Glutamatergic neuron (in vitro differentiated cells): ENCODE measurements at regions not wholly inside any gene's neighbourhood (a gene's known extent, or its start where the extent isn't known, plus 50 kb on each side); places are given as distances from the start of the nearest gene placed in this dataset.

Source experiments
- DNase-seq: peaks from one replicate; pipeline ENCODE4 v3.0.0; 2022
- H3K27ac Mint-ChIP-seq: one replicate; pipeline ENCODE4 v1.8.0; 2020; ENCODE audit warnings: mild to moderate bottlenecking, mixed read lengths, inconsistent platforms; ENCODE audit not compliant: unreplicated experiment
- H3K27me3 Mint-ChIP-seq: one replicate; pipeline ENCODE4 v1.8.0; 2020; ENCODE audit warnings: mild to moderate bottlenecking, moderate library complexity, mixed read lengths, inconsistent platforms; ENCODE audit not compliant: unreplicated experiment
- H3K36me3 Mint-ChIP-seq: one replicate; pipeline ENCODE4 v1.8.0; 2020; ENCODE audit warnings: mild to moderate bottlenecking, mixed read lengths, inconsistent platforms; ENCODE audit not compliant: unreplicated experiment
- H3K4me1 Mint-ChIP-seq: one replicate; pipeline ENCODE4 v1.8.0; 2020; ENCODE audit warnings: mild to moderate bottlenecking, low read depth, mixed read lengths, inconsistent platforms; ENCODE audit not compliant: unreplicated experiment
- H3K4me3 Mint-ChIP-seq: one replicate; pipeline ENCODE4 v1.8.0; 2020; ENCODE audit warnings: mild to moderate bottlenecking, mixed read lengths, inconsistent platforms; ENCODE audit not compliant: unreplicated experiment
- H3K9me3 Mint-ChIP-seq: one replicate; pipeline ENCODE4 v1.8.0; 2020; ENCODE audit warnings: mild to moderate bottlenecking, moderate library complexity, mixed read lengths, inconsistent platforms; ENCODE audit not compliant: unreplicated experiment
- TF ChIP-seq, protein P1 (sequence below): fragments of 200-600 bp; sonication (generic); IDR thresholded peaks from one replicate; pipeline ENCODE4 v1.5.0; 2021; ENCODE audit not compliant: partially characterized antibody, unreplicated experiment

DNA sequence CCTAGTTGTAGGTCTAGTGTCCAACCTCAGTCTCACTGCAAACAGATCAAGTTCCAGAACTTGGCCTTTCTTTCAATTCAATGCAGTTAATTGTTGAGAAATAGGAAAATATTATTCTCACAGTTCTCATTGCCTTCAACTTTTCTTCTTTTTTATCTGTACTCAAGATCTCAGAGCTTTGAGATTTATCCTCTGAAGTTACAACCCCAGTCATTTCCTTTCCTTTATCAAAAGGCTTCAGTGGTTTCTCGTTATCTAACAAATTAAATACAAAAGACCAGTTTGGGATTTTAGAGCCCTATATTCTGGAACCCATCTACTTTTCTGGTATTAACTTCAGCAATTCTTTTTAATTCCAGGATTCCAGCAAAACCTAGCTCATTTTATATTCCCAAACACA, 130.2 kb downstream of the TMA16 start:
- TF ChIP-seq, protein P1, sequence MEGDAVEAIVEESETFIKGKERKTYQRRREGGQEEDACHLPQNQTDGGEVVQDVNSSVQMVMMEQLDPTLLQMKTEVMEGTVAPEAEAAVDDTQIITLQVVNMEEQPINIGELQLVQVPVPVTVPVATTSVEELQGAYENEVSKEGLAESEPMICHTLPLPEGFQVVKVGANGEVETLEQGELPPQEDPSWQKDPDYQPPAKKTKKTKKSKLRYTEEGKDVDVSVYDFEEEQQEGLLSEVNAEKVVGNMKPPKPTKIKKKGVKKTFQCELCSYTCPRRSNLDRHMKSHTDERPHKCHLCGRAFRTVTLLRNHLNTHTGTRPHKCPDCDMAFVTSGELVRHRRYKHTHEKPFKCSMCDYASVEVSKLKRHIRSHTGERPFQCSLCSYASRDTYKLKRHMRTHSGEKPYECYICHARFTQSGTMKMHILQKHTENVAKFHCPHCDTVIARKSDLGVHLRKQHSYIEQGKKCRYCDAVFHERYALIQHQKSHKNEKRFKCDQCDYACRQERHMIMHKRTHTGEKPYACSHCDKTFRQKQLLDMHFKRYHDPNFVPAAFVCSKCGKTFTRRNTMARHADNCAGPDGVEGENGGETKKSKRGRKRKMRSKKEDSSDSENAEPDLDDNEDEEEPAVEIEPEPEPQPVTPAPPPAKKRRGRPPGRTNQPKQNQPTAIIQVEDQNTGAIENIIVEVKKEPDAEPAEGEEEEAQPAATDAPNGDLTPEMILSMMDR, result no peak
- DNase-seq, result no peak
- Mint-ChIP-seq H3K27me3 (no peaks in the 10 kb centered on the region), H3K4me3 (no peak overlapping the region), H3K36me3 (no peaks in the 10 kb centered on the region), H3K4me1 (no peaks in the 10 kb centered on the region), H3K9me3 (no peaks in the 10 kb centered on the region), H3K27ac (no peak overlapping the region)

DNA sequence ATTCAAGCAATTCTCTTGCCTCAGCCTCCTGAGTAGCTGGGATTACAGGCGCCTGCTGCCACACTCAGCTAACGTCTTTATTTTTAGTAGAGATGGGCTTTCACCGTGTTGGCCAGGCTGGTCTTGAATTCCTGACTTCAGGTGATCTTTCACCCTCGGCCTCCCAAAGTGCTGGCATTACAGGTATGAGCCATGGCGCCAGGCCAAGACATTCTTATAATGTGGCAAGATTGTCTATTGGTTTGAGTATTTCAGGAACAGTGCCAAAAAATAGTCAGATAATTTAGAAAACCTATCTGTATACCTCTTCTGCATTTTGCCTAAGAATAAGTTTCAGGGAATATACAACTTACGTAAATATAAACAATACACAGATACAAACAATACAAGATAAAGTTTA, 136.8 kb downstream of the TMA16 start:
- peaks cover 3% of the 10 kb centered on the region for H3K9me3 Mint-ChIP-seq
- H3K36me3 Mint-ChIP-seq, result peaks cover 5% of the 10 kb centered on the region
- DNase-seq, result no peak
- no peak overlapping the region for H3K4me3 Mint-ChIP-seq
- no peak overlapping the region for H3K27ac Mint-ChIP-seq
- no peaks in the 10 kb centered on the region for H3K4me1 Mint-ChIP-seq
- TF ChIP-seq, protein P1, result no peak
- no peaks in the 10 kb centered on the region for H3K27me3 Mint-ChIP-seq

DNA sequence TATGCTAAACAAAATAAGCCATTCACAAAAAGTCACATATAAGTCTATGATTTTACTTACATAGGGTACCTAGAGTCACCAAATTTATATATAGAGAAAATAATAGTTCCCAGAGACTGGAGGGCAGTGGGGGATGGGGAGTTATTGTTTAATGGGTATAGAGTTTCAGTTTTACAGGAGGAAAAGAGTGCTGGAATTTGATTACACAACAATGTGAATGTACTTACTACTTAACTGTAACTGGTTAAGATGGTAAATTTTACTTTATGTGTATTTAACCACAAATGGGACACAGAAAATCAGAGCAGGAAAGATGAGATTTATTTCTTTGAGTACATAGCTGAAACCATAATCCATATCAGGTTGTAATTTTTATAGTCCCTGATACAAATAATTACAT, 144.4 kb downstream of the TMA16 start:
- Mint-ChIP-seq H3K36me3 (no peaks in the 10 kb centered on the region), H3K27me3 (no peaks in the 10 kb centered on the region), H3K4me3 (no peak overlapping the region), H3K4me1 (no peaks in the 10 kb centered on the region), H3K9me3 (peaks cover 1% of the 10 kb centered on the region), H3K27ac (no peak overlapping the region)
- DNase-seq, result no peak
- TF ChIP-seq, protein P1, result no peak

DNA sequence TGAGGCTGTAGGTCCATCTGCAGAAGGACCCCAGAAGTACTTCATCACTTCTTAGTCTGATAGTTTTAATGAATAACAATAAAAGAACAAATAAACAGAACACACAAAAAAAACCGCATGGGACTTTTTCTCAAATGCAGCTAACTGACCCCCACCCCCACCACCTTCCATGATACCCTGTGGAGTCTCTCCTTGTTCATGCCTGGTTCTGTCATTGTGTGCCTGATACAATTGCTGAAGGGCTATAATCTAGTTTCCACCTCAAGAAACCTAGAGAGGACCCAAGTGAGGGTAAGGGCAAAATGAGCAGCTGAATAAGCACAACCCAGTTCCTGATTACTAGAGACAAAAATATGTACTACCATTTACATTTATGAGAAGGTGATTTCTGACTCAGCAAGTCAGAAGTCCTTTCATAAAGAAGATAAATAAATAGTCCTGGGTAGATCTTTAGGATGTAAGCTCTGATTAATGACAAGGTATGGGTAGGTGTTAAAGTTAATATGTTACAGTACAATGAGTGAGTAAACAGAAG, 155.1 kb downstream of the TMA16 start:
- TF ChIP-seq, protein P1, result no peak
- H3K9me3 Mint-ChIP-seq, result peaks cover 3% of the 10 kb centered on the region
- peaks cover 13% of the 10 kb centered on the region for H3K36me3 Mint-ChIP-seq
- DNase-seq, result no peak
- peaks cover 2% of the 10 kb centered on the region for H3K27me3 Mint-ChIP-seq
- H3K4me1 Mint-ChIP-seq, result no peaks in the 10 kb centered on the region
- H3K4me3 Mint-ChIP-seq, result no peak overlapping the region
- no peak overlapping the region for H3K27ac Mint-ChIP-seq

DNA sequence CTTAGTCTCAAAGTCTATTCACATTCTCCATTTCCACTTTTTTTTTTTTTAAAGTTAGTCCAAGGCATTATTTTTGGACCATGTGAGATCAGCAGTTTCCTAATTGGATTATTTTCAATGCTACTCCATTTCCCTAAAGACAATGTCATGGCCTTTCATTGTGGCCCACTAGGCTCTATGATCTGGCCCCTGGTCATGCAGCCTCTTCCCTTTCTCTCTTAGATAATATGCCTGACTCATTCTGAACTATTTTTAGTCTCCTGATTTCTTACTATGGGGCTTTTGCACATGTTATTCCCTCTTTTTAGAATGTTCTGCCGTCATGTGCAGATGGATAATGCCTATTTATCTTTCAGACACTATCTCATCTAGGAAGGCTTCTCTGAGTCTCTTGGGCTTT, 157.3 kb downstream of the TMA16 start:
- Mint-ChIP-seq H3K27me3 (no peaks in the 10 kb centered on the region), H3K27ac (no peak overlapping the region), H3K4me3 (no peak overlapping the region), H3K9me3 (no peaks in the 10 kb centered on the region), H3K36me3 (no peaks in the 10 kb centered on the region), H3K4me1 (no peaks in the 10 kb centered on the region)
- TF ChIP-seq, protein P1, result no peak
- DNase-seq, result no peak
